ENCODE measurements at regions not wholly inside any gene's neighbourhood (a gene's known extent, or its start where the extent isn't known, plus 50 kb on each side); places are given as distances from the start of the nearest gene placed in this dataset.

GRCh38 chr17:73735245-73735644 is 91.0 kb upstream of the SDK2 start:
- TF ChIP-seq POLR2A (IDR thresholded peaks at IDR 0.05) (no peak), CTCF (IDR thresholded peaks at IDR 0.05) (no peak)

Data from body of pancreas (tissue), 4 donors.